Suprapubic skin (tissue), 4 donors: ENCODE measurements at regions not wholly inside any gene's neighbourhood (a gene's known extent, or its start where the extent isn't known, plus 50 kb on each side); places are given as distances from the start of the nearest gene placed in this dataset.

Experiments
- DNase-seq, 2 donors: peaks; one replicate each; pipeline ENCODE4 v3.0.0-alpha.2; 2019; ENCODE audit warnings: low spot score in 2 of 2
- H3K27ac ChIP-seq: fragments of 200-600 bp; sonication (generic); one replicate; pipeline ENCODE4 v1.5.1; 2019
- H3K27me3 ChIP-seq: fragments of 200-600 bp; sonication (generic); one replicate; pipeline ENCODE4 v1.5.1; 2019
- H3K36me3 ChIP-seq: fragments of 200-600 bp; sonication (generic); one replicate; pipeline ENCODE4 v1.5.1; 2019
- H3K4me1 ChIP-seq: fragments of 200-600 bp; sonication (generic); one replicate; pipeline ENCODE4 v1.5.1; 2019
- H3K4me3 ChIP-seq: fragments of 200-600 bp; sonication (generic); one replicate; pipeline ENCODE4 v1.5.1; 2019; ENCODE audit warnings: mild to moderate bottlenecking
- H3K9me3 ChIP-seq: fragments of 200-600 bp; sonication (generic); one replicate; pipeline ENCODE4 v1.5.1; 2019
- CTCF ChIP-seq, 2 donors: fragments of 200-600 bp in 1 of 2; fragments of 450-650 bp in 1 of 2; sonication (generic) in 1 of 2; IDR thresholded peaks; one replicate each; pipeline ENCODE4 v1.5.1; 2016 to 2019; ENCODE audit warnings: antibody characterized with exemption in 2 of 2, mild to moderate bottlenecking in 1 of 2, moderate library complexity in 1 of 2
- EP300 ChIP-seq: sonication (generic); formaldehyde crosslinking; IDR thresholded peaks from one replicate; pipeline ENCODE4 v1.6.1; 2017; ENCODE audit warnings: antibody characterized with exemption
- POLR2A ChIP-seq, 2 donors: fragments of 450-650 bp; IDR thresholded peaks; one replicate each; pipeline ENCODE4 v1.6.1; 2017; ENCODE audit warnings: antibody characterized with exemption in 2 of 2, mild to moderate bottlenecking in 2 of 2, moderate library complexity in 2 of 2
- POLR2AphosphoS5 ChIP-seq, 3 donors: sonication (generic); formaldehyde crosslinking; IDR thresholded peaks; one replicate each; pipeline ENCODE4 v1.6.1; 2017; ENCODE audit warnings: antibody characterized with exemption in 3 of 3
- WGBS: methylation state at CpG from one replicate; pipeline ENCODE4 v1.1.5; 2018; 5-methylcytosine and 5-hydroxymethylcytosine counted together

GRCh38 chr2:14737201-14737600, 104.7 kb downstream of the LRATD1 start:
- 50% methylated on average over 1 of the region's 1 CpG for WGBS
- TF ChIP-seq EP300 (no peak), POLR2AphosphoS5 (IDR thresholded peaks at IDR 0.05) (no peak), CTCF (IDR thresholded peaks at IDR 0.05) (no peak), POLR2A (IDR thresholded peaks at IDR 0.05) (no peak)
- Histone ChIP-seq H3K4me1 (no peaks in the 10 kb centered on the region), H3K27ac (no peak overlapping the region), H3K4me3 (no peak overlapping the region), H3K9me3 (no peaks in the 10 kb centered on the region), H3K36me3 (no peaks in the 10 kb centered on the region), H3K27me3 (no peaks in the 10 kb centered on the region)
- no peak for DNase-seq

GRCh38 chr2:14743861-14744260, 111.3 kb downstream of the LRATD1 start:
- TF ChIP-seq POLR2A (IDR thresholded peaks at IDR 0.05) (no peak), EP300 (no peak)
- no peaks in the 10 kb centered on the region for H3K9me3 ChIP-seq
- peaks cover 2% of the 10 kb centered on the region for H3K4me1 ChIP-seq
- no peak for DNase-seq
- no peak overlapping the region for H3K27ac ChIP-seq
- no peaks in the 10 kb centered on the region for H3K36me3 ChIP-seq
- H3K4me3 ChIP-seq, result no peak overlapping the region
- H3K27me3 ChIP-seq, result no peaks in the 10 kb centered on the region
- 42% methylated on average over 1 of the region's 1 CpG for WGBS

DNA sequence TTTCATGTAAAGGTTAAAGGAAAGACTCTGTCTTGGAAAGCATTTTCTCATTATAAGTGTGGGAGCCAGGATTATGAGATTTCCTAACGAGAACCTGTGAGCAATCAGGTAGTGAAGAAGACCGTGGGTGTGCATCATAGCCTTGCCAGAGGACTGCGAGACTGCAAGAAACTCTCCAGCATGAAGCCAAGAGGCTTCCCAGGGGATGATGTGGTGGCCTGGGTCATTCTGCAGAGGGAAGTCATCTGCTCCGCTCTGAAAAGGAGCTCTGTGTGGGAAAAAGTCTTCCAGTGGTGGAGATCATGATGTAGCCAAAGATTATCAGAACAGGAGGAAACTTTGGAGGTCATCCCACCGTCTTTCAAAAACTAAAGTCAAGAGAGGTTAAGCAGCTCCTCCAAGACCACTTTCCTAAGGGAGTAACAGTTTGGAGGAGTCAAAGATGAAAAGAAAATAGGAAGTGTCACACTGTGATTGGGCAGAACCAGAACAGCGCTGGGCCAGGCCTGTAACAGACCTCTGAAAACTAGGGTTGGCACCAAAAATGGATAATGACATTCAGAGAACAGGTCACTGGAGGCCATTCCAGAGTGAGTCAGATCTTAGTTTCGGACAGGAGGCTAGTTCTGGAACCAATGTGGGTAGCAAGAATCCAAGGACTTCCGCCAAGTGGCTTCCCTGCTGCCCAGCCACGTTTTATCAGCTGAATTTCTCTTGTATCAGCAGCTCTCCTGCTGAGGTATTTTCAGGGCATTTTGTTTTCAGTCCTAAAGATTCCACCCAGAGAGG, 113.0 kb downstream of the LRATD1 start:
- TF ChIP-seq POLR2AphosphoS5 (IDR thresholded peaks at IDR 0.05) (no peak), EP300 (no peak)
- Histone ChIP-seq H3K36me3 (no peaks in the 10 kb centered on the region), H3K9me3 (no peaks in the 10 kb centered on the region), H3K27ac (no peak overlapping the region), H3K4me1 (peaks cover 2% of the 10 kb centered on the region), H3K4me3 (no peak overlapping the region), H3K27me3 (no peaks in the 10 kb centered on the region)
- no peak for DNase-seq
- WGBS, result 70% methylated on average over 9 of the region's 9 CpGs

DNA sequence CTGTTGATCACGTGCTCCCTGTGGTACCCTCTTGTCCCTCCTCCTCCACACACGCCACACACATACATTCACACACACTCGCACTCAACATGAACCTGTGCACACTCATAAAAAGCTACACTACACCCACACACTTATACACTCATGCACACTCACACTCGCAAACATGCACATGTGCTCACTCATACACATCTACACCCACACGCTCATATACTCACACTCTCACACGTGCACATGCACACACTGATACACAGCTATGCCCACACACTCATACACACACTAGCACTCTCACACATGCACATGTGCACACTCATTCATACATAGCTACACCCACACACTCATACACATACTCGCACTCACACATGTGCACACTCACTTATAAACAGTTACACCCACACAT, 113.6 kb downstream of the LRATD1 start:
- DNase-seq, result no peak
- Histone ChIP-seq H3K27ac (no peak overlapping the region), H3K9me3 (no peaks in the 10 kb centered on the region), H3K4me1 (peaks cover 2% of the 10 kb centered on the region), H3K4me3 (no peak overlapping the region), H3K36me3 (no peaks in the 10 kb centered on the region), H3K27me3 (no peaks in the 10 kb centered on the region)
- WGBS, result 95% methylated on average over 7 of the region's 7 CpGs
- TF ChIP-seq POLR2AphosphoS5 (IDR thresholded peaks at IDR 0.05), result no peak
- no peak for TF ChIP-seq EP300
- TF ChIP-seq POLR2A (IDR thresholded peaks at IDR 0.05), result no peak
- no peak for TF ChIP-seq CTCF (IDR thresholded peaks at IDR 0.05)

GRCh38 chr2:14747447-14747846, 114.9 kb downstream of the LRATD1 start:
- 86% methylated on average over 5 of the region's 5 CpGs for WGBS
- Histone ChIP-seq H3K9me3 (no peaks in the 10 kb centered on the region), H3K4me1 (peaks cover 2% of the 10 kb centered on the region), H3K27ac (no peak overlapping the region), H3K27me3 (no peaks in the 10 kb centered on the region), H3K36me3 (no peaks in the 10 kb centered on the region), H3K4me3 (no peak overlapping the region)
- DNase-seq, result no peak
- TF ChIP-seq CTCF (IDR thresholded peaks at IDR 0.05) (no peak), POLR2AphosphoS5 (IDR thresholded peaks at IDR 0.05) (no peak), EP300 (no peak), POLR2A (IDR thresholded peaks at IDR 0.05) (no peak)

- Histone ChIP-seq H3K4me1 (no peaks in the 10 kb centered on the region), H3K27ac (no peak overlapping the region), H3K27me3 (no peaks in the 10 kb centered on the region), H3K9me3 (no peaks in the 10 kb centered on the region), H3K4me3 (no peak overlapping the region), H3K36me3 (no peaks in the 10 kb centered on the region)
- no peak for DNase-seq
- WGBS, result 53% methylated on average over 1 of the region's 1 CpG
- TF ChIP-seq EP300, result no peak
- TF ChIP-seq POLR2AphosphoS5 (IDR thresholded peaks at IDR 0.05), result no peak
- no peak for TF ChIP-seq CTCF (IDR thresholded peaks at IDR 0.05)
- no peak for TF ChIP-seq POLR2A (IDR thresholded peaks at IDR 0.05)
These were observed 117.4 kb downstream of the LRATD1 start for GRCh38 chr2:14749884-14750283.
